GM23248 (cell line): ENCODE measurements at regions not wholly inside any gene's neighbourhood (a gene's known extent, or its start where the extent isn't known, plus 50 kb on each side); places are given as distances from the start of the nearest gene placed in this dataset.

Source experiments
- EZH2 ChIP-seq: fragments of 200-600 bp; sonication (generic); IDR thresholded peaks from 2 replicates; pipeline ENCODE4 v1.6.1; 2018; ENCODE audit warnings: antibody characterized with exemption, mild to moderate bottlenecking; ENCODE audit not compliant: insufficient read depth, poor library complexity, severe bottlenecking
- EZH2phosphoT487 ChIP-seq: fragments of 200-600 bp; sonication (generic); IDR thresholded peaks from 2 replicates; pipeline ENCODE4 v1.6.1; 2018; ENCODE audit warnings: antibody characterized with exemption, moderate library complexity, mild to moderate bottlenecking, low read depth; ENCODE audit not compliant: insufficient read depth

DNA sequence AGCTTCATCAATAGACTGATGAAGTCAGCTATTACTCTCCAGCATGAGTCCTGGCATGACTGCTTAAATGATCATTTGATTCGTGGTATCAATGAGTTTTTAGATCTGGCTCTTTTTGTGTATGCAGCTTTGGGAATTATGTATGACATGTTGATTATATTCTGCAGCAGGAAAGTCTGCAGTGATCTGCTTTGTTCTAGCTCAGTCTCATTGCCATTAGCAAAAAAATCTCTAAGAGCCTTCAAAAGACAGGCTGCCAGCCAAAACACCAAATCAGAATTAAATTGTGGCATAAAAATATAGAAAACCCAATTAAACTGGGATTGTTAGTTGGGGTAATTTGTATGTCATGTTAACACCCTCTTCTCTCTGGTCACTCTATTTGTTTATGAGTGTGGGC lies 1021.0 kb upstream of the SEMA6D start:
- no peak for TF ChIP-seq EZH2
- TF ChIP-seq EZH2phosphoT487: no peak
